ENCODE measurements at regions not wholly inside any gene's neighbourhood (a gene's known extent, or its start where the extent isn't known, plus 50 kb on each side); places are given as distances from the start of the nearest gene placed in this dataset.

- no peak for DNase-seq
These were observed 309.9 kb downstream of the CHRM3 start for GRCh38 chr1:239696317-239696716.

DNA sequence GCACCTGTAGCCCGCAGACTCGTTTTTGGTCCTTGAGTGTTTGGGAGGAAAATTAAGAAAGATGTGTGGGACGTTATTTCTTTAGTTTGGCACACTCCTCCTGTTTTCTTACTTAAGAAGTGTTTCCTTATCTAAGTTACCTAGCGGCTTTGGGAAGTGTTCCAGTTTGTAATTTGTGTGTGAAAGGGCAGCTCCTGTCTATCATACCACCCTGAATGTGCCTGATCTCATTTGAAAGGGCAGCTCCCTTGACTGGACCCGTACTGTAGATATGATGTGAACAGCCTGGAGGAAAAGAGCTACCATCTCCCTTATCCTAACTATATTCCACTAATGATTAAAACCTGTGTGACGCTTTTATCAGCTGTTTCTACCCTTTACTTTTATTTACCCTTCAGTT lies 314.3 kb downstream of the CHRM3 start:
- no peak for DNase-seq

DNA sequence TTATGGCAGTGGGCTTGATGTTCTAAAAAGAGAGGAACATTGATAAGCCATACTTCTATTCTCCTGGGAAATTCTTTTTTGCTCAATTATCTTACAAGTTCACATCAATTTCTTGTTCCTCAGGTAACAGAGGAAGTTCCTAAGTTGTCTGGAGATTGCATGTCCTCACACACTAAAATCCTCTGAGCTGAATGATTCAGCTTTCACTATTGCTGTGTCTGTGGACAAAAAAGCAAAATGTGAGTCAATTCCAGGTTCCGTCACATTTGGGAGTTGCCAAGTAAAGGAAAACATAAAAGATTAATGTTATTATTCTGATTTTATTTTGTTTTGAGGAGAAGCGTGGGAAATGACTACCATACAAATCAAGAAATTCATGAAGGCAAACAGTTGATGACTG lies 316.7 kb downstream of the CHRM3 start:
- DNase-seq = no peak

DNA sequence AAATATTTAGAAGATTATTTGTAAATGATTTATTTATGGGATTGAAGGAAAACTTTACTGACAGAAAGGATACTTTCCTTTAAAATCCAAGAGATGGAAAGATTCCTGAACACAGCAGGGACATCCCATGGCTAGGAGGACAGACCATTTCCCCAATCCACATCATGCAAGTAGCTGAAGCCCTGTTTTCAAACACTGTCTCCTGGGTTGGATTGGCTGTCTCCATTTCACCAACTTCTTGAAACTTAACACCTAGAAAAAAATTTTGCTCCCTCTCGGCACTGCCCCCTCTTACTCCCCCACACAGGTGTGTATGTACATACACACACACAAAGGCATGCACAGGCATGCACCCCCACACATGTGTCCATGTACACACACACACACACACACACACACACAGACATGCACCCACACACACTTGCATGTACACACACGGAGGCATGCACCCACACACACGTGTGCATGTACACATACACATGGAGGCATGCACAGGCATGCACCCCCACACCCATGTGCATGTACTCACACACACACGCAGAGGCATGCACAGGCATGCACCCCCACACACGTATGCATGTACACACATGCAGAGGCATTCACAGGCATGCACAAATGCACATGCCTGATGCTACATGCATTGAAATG lies 320.0 kb downstream of the CHRM3 start:
- no peak for DNase-seq

DNA sequence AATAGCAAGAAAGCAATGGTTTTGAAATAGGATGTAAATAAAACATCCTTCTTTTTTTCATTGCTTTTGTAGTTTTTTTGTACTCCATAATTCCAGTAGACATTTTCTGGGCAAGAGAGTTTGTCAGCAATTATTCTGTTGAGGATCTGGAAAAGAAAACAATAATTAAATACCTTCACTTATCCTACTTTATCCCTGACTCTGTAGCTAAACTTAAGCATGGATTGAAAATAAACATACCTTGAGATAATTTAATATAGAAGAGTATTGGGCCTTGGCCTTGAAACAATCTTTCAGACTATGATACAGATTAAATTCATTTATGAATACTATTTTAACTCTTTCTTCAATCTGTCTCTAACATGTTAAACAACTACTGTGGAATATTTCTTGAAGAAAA lies 321.2 kb downstream of the CHRM3 start:
- DNase-seq = no peak

GRCh38 chr1:239708622-239709021 lies 322.3 kb downstream of the CHRM3 start:
- DNase-seq = no peak

DNA sequence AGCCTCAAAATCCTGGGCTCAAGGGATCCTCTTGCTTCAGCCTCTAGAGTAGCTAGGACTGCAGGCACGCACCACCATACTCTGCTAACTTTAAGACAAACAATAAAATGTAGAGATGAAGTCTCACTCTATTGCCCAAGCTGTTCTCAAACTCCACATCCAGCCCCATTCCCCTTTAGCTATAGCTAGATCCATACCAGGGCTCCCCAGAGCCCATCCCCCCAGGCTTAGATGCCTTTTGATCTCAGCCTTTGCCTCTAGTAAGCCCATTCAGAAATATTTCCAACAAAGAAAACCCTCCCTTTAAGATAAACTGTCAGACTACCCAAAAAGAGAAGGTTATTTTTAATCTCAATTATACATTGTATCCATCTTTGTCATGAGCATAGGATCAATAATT lies 325.4 kb downstream of the CHRM3 start:
- DNase-seq = no peak

DNA sequence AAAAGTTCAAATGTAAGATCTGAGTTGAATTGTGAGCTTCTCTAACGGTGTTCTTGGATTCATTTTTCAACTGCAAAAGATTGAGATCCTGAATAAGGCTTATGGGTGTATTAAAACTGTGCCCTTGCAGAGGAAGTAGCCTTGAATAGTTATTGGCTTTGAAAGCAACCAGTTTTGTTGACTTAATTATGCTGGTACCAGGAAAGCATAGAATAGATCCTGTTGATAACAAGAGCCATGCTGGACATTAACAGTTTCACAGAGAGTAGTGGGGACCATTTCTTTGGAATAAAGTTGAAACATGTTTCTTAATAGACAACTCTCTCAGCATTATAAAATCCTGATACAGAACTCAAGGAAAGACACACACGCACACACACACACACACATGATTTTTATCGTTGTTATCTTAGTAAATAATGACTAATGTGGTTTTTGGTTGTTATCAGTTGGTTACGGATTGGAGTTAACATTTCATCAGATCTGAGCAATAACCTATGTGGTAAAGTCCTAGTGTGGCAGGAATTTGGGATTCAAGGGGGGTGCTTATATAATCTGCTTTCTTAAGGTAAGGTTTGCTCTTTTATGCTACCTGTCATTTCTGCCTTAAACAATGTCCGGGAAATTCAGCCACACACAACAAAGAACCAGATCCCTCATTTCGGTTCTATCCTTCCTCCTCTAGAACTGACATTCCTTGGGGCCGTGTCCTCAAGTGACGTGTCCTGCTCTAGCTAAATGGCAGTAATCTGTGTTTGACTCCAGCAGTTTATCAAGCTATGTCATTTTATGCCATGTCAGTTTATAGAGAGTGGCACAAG lies 330.9 kb downstream of the CHRM3 start:
- DNase-seq = no peak

DNA sequence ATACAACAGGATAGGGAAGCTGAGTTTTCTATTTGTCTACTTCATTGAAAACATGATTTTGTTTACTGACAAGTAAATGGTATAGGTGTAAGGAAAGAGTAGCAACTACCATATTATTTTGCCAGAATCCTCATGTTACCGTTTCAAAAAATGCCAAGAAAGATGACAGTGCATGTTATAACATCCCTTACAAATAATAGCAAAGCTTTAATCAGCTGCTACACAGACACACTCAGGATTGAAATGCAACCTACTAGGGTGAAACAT lies 331.5 kb downstream of the CHRM3 start:
- DNase-seq = no peak

DNA sequence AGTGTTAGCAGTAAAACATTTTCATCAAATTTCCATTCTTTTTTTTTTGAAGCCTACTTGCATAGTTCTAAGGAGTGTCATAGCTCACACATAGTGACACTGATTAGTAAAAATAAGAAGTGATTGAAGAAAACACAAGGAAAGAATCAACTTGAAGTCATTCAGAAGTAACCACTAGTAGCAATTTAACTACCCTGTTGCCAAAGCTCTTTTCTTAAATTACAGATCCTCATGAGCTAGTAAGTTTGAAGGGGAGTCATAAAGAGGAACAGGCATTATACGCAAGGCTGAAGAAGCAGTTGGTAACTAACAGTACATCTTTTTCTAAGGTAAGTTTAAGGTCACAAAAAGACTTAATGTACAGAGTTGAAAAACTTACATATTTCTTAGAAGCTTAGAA lies 332.2 kb downstream of the CHRM3 start:
- no peak for DNase-seq

DNA sequence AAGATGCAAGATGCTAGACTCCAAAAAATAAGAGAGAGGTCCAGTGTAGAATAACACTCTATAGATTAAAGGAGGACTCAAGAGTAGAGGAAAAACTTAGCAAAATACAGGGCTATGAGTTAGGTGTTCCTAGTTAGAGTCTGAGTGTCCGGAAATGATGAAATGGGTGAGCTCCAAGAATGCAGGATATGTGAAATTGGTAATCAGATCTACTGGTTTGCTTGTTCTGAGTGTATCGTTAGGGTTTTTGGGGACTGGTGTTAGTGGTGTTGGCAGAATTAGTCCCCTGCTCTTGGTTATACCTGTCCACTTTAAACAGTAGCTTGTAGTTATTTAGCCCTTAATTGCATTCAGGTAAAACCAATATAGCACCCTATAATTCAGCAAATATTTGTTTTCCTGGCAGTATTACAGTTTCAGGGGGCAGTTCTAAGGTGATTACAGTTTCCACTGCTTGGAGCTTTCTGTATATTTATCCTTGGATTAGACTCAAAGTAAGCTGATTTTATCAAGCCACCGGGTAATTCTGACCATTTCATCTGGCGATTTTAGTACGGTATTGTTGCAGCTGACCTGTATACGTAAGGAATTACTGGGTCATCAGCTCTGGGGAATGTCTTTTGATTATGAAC lies 332.7 kb downstream of the CHRM3 start:
- DNase-seq = no peak

DNA sequence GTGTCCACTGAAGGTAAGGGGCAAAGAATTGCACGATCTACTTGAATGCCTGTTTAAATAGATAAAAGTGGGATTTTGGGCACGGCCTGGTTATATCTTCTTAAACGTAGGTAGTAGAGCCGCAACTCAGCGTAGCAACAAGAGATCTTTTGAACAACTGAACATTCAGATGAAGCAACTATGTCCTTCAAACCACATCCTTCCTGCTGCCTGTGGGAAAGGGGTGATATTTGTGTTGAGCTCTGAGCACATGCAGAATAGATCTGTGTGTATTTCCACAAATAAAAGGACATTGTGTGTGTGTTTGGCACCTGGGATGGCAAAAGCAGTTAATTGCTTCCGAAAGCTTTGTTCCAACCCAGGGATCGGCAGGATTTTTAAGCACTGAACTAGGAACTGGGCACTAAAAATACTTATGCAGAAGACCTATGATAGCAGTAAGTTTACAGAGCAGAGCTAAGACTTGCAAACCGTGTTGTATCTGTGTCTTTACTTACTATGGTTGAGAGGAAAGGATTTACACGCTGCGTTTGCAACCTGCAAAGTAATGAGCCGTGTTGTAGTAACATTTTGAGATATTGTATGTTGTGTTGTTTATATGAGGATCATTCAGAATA lies 333.4 kb downstream of the CHRM3 start:
- no peak for DNase-seq

DNA sequence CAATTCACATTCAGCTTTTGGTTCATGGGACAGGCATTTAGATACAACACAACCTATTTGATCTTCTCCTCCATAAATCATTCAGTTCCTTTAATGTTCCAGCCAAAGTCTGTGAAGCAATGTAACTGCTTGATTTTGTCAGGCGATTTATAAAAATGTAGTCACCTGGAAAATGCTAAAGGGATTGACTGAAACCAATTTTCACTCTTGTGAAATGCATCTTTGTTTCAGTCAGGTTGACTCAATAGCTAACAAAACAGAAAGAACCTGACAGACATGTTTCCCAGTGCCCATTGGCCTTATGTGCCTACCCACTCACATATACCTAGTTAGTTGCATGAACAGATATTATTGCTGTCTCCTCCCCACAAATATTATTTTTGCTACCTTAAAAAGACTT lies 335.7 kb downstream of the CHRM3 start:
- no peak for DNase-seq

DNA sequence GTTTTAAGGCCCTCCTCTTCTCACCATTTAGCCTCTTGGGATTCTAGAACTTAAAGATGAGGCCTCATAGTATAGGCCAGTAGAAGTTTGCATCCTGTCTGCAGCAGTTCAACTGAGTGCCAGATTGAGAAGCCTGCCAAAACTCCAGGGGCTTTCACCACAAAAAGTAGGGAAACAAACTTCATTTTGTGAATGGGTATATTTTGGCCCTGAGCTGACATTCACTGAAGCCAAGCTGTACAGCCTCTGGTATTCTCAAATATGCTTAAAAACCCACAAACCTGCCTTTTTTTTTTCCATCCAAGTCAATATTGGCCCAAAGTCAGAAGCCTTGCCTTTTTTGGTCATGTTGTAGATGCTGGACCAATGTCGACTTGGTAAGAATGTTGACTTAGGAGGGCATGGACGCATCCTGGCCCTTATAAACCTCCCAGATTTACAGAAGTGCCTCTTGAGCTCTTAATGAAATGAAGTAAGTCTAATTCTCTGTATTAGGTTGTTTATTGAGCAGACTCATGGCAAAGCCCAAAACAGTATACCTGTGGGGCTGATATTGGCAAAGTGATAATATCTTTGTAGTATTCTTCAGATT lies 337.5 kb downstream of the CHRM3 start:
- DNase-seq = no peak

GRCh38 chr1:239725371-239725770 lies 339.0 kb downstream of the CHRM3 start:
- no peak for DNase-seq

DNA sequence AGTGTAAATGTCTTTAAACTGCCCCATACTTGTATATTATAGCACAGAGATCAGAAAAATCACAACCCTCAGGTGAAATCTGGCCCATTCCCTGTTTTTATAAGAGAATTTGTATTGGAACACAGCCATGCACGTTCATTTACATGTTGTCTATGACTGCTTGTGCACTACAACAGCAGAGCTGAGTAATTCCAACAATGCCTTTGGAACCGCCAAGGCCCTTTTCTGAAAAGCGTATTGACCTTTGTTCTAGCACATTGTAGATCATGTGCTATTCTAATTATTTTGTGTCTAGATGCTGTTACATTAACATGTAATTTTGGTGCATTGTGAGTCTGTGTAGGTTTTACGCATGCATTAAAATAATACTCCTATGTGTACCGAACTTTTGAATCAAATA lies 339.6 kb downstream of the CHRM3 start:
- DNase-seq = no peak

DNA sequence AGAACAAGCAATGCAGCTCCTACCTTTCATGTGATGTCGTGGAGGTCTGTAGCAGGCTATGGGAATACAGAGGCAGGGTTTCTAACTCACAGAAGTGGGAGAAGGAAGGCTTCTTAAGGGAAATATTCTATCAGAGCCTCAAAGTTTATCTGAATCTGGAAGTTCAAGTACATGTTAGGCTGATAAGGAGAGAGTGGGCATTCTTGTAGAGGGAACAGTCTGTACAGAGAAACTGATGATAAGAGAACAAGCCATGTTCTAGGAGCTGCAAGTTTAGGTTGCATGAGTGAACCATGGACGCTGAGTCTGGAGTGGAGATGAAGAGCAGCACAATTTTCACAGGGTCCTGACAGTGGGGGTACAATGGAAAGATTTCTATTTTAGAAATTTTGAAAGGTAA lies 344.0 kb downstream of the CHRM3 start:
- DNase-seq = no peak

DNA sequence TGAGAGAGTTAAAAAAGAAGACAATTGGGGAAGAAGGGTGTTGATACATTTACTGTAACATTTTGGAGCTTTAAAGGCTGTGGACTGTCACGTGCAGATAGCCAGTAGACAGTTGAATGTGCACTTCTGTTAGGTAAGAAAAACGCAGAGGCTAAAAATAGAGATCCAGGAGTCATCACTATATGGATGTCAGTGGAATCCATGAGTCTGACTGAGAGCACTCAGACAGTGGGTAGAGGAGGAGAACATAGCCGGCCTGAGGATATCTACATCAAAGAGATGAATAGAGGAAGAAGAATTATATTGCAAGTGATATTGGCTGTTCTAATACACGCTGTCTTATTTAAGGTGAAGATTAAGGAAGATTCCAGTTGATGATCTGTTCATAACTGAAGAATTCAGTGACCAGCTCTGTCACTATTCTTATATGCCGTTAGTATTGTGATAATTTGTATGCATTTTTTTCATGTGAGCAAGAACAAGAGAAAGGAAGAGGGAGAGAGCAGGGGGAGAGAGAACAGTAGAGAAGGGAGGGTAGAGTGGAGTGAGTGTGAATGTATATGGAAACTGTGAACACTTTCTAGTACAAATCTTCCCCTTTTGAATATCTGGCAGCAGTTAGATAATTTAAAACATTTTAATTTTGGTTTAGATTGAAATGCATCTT lies 344.8 kb downstream of the CHRM3 start:
- no peak for DNase-seq

DNA sequence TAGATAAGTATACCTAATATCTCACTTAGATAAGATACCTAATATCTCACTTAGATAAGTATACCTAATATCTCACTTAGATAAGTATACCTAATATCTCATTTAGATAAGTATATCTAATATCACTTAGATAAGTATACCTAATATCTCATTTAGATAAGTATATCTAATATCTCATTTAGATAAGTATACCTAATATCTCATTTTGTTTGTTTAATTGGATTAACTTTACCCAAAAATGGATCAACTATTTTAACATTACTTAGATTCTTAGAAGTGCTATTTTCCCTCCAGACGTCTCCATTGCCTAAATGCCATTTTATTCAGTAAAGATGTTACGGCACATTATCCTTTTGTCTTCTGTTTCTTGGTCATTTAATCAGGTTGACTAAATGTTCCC lies 346.4 kb downstream of the CHRM3 start:
- no peak for DNase-seq

DNA sequence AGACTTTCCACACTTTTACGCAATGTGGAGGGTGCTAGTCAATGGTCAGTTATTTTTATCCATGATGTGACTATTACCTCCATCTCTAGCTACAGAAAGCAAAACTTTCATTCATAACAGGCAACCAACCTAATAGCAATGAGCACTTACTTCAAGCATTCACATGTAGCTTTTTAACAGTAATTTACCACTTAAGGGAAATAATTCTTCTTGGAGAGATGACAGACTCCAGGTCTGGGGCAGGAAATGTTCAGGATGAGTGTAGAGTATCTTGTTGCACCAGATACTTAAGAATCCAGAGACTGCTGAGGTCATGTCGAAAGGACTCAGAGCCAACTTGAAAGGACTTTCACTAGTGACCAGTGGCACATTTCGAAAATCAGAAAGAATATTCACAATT lies 347.6 kb downstream of the CHRM3 start:
- no peak for DNase-seq

GRCh38 chr1:239735111-239735510 lies 348.7 kb downstream of the CHRM3 start:
- no peak for DNase-seq

- no peak for DNase-seq
These were observed 350.1 kb downstream of the CHRM3 start for GRCh38 chr1:239736479-239736878.

GRCh38 chr1:239739375-239739774 lies 352.3 kb upstream of the FMN2 start:
- DNase-seq = no peak

Measured in SHP77 (cell line).